Nucleus accumbens (tissue), 56 donors: ENCODE measurements at regions not wholly inside any gene's neighbourhood (a gene's known extent, or its start where the extent isn't known, plus 50 kb on each side); places are given as distances from the start of the nearest gene placed in this dataset.
A peak's percentile ranks its signal among the peaks of the same experiment; 100 is the strongest.

Source experiments
- DNase-seq, 56 donors: peaks; one replicate each; lab custom pipeline; 2025; lab: John Stamatoyannopoulos, UW

DNA sequence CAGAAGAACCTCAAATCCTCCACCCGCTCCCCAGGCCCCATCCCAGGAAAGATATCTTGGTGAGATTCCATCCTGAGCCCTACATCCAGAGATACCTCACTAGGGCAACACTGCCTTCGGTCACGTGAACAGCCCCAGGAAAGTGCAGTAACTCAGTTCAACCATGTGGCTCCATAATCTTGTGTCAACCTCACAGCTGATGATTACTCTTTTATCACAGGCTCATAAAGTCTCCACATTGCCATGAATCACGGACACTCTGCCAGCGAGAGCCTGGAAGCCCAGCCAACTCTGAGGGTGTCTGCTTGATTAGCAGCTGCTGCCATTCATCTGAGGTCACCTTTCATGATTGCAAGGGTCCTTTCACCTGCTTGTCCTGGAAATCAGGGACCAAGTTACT is 175.8 kb upstream of the LRFN2 start:
- no peak for DNase-seq

DNA sequence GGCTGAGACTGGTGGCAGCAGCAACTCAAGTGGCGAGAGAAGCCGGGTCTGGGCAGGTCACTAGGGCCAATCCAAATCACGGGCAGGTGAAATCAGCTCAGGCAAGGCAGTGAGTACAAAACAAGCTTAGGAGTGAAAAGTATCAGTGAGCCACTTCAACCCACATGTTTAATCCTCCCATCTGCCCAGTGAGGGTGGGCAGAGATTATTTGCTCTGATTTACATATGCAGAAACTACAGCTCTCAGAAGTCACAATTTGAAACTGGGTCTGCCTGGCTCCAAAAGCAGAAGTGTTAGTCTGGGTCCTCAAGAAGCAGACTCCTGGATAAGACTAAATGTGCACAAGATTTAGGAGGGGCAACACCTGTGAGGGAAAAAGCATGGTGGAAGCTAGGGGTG is 173.7 kb upstream of the LRFN2 start:
- DNase-seq, result no peak

DNA sequence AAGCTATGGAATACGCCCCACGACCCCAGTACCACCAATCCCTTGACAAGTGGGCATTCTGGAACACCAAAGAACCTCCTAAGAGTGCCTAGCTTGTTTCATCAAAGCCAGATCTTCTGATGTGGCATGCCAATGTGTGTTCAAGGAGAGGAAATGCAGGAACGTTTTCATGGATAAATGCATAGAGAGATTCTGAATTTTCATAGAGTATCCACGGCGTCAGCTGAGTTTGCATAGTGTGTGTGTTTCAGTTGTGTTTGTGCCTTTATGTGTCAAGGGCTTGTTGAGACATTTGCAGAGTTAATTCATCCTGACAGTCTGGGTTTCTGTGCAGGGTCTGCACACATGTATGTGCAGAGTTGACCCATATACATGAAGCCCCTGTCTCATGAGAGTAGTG is 172.7 kb upstream of the LRFN2 start:
- DNase-seq, result no peak

DNA sequence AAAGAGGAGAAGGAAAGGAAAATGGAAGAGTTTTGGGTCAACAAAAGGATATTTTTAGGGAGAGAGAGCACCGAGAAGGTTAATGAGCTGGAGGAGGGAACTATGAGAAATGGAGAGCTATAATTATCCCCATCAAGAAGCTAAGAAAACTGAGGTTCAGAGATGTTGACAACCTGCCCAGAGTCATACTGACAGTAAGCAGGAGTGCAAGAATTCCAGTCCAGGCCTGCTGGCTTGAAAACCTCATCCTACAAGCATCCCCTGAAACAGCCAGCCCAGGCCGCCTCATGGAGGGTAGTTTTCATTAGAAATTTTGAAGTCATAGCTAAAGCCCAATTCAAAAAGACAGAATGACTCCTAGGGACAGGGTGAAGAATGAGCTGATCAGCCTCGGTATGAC is 172.1 kb upstream of the LRFN2 start:
- no peak for DNase-seq

DNA sequence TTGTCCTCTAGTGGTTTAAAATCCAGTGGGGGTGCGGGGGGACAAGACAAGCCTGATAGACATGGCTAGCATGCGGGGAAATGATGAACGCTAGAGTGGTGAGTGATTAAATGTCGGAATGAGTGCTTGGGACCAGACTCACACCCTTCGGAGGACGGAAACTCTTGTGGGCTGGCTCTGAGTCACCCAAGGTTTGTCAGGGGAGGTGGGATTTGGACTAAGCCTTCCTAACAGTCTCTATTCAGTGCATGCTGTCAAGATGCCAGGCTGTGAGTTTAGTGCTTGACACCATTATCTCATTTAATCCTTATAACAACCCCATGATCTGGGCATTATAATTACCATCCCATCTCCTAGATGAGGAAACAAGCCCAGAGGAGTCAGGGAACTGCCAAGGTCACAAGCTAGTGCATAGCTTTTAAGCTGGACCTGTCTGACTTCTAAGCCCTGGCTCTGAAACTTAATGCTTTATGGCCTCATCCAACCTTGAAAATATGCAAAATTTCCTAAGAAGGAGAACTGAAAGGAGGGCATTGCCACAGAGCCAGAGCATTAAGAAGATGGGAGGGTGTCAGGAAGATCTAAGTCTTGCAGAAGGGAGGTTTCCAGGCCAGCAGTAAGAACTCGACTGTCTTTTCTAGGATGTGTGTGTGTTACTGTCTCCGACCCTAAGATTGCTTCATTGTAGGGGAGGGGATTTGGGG is 168.7 kb upstream of the LRFN2 start:
- DNase-seq, result no peak

DNA sequence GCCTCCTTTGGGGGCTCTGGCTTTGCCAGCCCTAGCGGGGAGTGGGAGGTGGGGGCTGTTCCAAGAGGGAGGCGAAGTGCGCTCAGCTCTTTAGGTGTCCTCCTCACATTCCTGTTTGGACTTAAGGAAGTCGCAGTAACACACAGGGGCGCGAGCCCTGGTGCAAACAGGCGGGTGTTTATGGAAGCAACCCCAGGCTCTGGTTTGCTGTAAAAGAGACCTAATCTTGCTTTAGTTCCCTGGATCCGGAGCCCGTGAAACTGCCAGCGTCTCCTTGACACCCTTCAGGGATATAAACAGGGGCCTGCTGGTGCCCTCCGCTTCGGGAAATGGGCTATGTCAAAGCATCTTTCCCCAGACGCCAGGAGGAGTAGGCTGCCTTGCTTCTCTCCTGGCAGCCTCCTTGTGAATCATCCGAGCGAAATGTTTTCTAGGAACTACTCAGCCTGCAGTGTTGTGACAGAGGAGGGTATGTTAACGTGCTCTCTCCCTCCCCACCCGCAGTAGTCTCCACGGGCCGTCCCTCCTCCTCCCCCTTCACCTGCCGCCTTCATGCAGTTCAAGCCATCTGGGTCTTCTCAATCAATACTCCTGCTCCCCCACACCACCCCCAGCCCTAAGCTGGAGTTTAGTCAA is 168.0 kb upstream of the LRFN2 start:
- DNase-seq, result peak in 5 of 56 donors; percentile 2 to 25 (median 7)

DNA sequence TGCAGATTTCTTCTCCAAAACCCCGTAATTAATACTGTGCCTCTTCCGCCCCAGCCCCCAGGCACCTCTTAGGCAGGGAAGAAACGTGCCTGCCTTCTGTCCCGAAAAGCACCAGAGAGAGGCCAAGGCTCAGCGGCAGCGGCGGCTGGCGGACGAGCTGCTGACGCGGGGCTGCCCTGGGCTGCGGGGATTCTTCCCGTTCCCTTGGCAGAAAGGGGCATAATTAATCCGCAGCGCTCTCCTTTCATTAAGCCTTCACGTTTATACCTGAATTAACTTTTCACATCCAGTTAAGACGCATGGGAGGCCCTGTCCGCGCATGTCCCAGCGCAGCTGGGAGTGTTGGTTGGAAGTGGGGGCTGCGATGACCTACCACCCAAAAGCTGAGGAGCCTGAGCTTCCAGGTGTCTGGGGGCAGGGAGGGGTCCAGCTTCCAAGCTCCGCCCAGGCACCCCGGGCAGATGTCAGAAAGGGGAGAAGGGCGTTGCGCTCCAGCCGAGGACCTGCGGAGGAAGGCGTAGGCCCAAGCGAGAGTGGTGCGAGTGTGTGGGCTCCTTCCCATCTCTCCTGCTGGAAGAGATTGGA is 167.4 kb upstream of the LRFN2 start:
- no peak for DNase-seq

DNA sequence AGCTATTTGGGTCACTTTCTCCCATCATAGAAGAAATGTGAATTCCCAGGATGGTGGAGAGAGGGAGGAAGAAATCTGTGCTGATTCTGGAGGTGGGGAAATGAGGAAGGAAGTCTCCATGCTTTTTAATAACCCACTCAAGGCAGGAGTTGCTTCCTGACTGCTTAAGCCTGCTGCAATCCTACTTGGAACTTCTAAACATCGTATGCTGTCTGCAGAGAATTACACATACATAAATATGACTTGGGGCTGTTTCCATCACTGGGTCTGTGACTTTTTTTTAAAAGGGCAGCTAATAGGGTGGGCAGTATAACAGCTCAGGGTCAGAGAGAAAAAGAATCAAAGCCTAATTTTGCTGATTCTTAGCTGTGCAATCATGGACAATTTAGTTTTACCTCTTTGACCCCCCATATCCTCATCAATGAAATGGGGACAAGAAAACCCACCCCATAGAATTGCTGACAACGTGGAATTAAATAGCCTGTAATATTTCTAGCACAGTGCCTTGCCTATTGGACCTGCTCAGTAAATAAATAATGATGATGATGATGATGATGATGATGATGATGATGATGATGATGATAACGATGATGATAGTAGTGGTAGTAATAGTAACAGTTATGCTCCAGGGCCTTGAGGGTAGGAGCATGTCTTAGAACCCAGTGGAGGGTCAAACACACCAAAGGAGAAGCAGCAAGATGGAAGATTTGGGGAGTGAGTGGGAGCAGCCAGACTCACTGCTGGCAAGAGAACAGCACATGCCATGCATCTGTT is 166.7 kb upstream of the LRFN2 start:
- no peak for DNase-seq

DNA sequence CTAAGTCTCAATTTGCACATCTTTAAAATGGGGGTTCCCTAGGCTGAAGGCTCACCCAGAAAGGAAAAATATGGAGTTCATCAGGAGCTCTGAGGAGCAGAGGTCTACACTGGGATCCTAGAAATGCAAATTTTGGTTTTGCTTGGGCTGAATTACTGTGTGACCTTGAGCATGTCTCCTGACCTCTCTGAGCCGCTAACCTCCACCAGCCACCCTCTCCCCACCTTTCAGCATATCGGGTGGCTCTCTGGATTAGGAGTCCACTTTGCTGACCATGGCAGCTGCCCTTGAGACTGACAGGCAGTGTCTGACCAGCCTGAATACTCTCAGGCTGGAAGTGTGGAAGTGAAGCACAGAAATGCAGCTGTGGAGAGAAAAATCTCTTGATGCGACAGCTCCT is 165.9 kb upstream of the LRFN2 start:
- no peak for DNase-seq

DNA sequence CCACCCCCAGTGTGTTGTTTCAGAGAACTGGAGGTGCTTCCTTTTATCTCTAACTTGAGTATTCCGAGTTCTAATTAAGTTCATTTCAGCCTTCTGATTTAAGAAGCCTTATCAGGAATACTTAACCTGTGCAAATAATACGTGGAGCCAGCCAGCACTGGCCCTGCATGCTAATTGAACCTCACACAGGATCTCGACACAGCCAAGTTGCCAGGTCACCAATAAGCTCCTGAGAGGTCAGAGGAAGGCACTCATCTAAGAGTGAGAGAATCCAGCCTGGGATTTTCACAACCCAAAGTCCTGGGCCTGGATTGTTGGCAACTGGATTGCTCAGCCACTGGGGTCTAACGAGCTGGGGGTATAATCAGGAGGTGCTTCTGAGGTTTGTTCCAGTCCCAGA is 157.7 kb upstream of the LRFN2 start:
- DNase-seq, result no peak

DNA sequence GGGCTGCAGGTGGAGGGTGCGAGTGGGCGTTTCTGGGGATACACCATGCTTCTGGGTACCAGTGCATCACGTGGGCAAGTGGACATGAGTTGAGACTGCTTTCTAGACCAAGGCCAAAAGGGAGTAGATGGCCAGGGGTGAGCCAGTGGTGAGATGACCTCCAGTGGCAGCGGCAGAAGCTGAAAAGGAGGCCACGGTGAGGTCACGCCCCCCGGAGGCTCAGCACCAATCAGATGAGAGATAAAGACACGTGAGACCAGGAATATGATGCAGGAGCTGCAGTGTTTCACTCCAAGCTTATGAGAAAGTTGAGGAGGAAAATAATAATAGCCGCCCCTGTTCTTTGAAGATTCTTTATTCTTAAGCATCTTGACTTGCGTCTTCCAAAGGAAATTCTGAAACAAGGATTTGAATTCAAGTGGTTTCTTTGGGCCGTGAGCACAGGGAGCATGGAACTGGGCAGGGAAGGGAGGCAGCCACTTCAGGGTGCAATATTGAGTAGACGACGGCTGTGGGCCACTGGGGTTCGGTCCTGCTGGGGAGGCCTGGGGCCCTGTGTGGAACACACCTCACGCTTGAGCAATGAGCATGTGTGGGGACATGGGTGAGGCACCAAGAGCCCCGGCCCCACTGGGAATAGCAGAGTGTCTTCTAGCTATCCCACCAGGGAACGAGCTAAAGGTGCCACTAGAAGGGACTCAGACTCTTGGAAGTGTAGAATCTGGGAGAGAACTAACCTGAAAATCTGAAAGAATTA is 156.7 kb upstream of the LRFN2 start:
- DNase-seq, result no peak

DNA sequence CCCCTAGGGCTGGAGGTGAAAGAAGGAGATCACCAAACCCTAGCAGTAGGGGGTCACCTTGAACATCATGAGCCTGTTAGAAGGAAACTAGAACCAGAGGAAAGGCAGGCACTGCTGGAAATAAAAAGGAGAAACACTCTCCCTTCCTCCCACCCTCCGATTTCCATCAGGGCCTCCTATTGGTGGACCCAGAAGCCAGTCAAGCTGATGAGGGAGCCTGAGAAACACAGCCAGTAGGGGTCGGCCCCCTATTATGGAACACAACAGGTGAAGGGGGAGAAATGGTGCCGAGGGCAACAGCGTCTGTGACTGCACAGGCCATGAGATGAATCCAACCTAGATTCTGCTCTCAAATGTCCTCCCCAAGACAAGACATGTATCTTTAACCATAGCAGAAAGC is 156.1 kb upstream of the LRFN2 start:
- no peak for DNase-seq

DNA sequence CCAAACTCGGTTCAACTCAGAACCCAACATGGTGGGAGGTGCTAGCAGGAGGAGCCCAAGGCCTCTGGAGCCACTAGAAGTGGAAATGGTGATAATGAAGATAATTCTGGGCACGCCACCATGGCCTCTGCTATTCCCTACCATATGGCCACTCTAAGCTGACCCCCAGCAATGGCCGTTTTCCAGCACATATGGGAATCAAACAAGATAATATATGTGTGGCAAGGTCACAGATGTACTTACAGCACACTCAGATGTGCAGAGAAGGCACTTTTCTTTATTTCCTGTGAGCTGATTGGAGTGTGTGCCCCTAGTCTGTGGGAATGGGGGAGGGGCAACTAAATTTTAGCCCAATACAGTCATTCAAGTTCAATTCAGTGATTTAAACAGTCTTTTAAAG is 153.4 kb upstream of the LRFN2 start:
- no peak for DNase-seq

DNA sequence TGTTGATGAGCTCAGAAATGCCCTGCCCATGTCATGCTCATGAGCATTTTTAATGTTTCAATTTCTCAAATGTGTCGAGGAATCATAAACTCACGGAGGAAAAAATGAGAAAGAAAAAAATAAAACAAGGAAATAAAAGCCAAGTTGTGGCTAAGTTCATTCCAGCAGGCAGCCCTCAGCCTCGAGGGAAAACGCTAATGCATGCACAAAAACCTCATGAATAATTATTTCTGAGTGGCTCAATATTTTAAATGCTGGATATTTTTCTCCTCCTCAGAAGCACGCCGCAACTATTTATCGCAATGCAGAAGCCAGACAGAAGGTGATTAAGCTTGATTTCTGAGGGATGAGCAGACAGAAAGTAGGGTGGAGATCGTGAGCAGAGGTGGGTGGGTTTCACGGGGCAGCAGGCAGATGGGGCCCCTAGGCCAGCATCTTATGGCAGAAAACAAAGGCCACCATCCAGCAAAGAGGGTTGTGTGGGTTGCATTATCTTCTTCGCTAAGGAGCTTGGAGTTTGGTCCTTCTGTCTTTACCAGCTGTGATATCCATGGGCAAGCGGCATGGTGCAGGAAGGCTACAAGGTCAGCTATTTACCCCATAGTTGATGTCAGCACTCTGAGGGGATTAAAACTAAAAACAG is 151.5 kb upstream of the LRFN2 start:
- no peak for DNase-seq

DNA sequence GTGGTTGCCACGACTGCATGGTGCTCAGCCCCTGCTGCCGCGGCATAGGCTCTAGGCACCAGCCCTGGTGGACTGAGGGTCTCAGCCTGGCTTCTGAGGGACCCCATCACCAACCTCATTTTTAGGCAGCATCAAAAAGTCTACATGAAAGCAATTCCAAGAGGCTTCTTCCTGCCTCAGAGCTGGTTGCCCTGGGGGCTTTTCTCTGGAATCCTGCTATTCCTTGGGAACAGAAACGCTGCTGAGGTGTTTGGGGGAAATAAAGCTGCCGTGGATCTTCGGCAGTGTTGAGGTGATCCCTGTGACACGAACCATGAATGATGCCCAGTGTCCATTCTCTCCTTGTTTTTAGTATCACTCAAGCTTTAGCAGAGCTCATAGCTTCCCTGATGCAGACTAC is 148.4 kb upstream of the LRFN2 start:
- DNase-seq, result no peak

DNA sequence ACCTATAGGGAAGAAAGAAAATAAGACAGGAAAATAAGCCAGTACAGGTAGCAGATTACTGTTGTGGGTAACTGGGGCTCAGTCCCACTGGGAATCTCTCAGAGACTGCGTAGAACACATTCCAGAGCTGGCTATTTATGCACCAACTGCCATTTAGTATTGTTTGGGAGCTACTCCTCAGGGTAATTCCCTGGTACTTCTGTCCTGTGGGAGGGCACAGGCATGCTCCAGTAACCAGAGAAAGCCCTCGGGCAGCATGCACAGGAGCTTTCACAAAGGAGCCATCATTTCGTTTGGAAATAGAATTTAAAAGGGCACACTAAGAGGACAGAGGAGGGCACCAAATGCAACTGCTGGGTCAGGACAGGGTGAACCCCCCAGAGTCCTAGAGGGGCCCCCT is 148.0 kb upstream of the LRFN2 start:
- DNase-seq, result no peak

DNA sequence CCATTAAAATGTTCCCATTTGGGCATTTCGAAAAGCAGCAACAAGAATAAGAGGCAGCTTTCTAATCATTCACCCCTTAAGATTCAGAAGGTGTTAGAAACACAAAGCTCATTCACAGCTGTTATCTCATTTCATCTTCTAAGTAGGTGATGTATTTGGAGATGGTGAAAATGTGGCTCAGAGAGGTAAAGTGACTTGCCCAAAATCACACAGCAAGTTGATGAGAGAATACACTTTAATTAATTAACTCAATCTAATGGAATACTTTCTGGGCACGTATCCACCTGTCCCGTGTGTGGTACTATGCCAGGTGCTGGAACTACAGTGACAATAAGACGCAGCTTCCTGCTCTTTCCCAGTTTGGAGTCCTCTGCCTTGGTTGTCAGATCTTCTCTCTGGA is 147.4 kb upstream of the LRFN2 start:
- DNase-seq, result no peak

DNA sequence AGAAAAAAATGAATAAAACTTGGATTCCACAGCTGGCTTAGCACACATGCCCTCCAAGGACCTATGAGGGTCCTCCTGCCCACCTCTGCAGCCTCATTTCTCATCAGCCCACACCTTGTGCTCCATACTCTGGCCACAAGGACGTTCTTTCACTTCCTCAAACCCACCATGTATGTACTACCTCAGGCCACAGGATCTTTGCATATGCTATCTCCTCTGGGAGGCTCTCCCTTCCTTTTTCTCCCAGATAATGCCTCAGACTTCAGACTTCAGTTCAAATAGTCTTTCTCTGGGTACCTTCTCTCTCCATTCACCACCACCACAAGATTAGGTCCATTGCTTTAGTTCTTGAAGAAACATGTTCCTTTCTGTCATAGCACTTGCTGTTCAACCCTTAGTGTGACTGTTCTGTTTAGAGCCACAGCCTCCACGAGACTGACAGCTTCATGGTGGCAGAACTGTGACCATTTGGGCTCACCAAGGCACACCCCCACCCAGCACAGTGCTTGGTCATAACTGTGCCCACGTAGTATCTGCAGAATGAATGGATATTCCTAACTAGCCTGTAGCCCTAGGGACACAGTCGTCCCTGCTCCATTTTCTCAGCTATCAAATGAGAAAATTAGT is 146.7 kb upstream of the LRFN2 start:
- DNase-seq, result no peak

DNA sequence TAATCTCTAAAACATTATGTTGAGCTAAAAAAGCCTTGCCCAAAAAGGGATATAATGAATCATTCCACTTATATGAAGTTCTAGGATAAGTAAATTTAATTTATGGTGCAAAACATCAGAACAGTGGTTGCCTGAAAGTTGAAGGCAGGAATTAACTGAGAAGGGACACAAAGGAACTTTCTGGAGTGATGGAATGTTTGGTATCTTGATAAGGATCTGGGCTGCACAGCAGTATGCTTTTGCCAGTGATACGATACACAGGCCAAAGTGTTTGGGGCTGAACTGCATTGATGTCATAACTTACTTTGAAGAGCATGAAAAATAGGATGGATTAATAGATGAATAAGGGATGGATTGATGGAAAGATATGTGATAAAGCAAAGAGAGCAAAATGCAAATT is 146.1 kb upstream of the LRFN2 start:
- DNase-seq, result no peak

DNA sequence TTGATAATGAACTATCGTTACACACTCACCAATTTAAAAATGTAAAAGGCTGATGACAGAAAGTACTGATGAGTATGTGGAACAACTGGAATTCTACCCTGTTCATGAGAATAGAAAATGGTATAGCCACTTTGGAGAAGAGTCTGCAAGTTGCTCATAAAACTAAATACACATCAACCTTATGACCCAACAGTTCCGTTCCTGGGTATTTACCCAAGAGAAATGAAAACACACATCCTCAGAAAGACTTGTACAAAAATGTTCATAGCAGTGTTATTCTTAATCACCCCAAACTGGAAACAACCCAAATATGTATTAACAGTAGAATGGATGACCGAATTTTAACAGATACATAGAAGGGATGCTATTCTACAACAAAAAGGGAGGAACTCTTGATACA is 145.7 kb upstream of the LRFN2 start:
- DNase-seq, result no peak
